ENCODE measurements at regions not wholly inside any gene's neighbourhood (a gene's known extent, or its start where the extent isn't known, plus 50 kb on each side); places are given as distances from the start of the nearest gene placed in this dataset.

DNA sequence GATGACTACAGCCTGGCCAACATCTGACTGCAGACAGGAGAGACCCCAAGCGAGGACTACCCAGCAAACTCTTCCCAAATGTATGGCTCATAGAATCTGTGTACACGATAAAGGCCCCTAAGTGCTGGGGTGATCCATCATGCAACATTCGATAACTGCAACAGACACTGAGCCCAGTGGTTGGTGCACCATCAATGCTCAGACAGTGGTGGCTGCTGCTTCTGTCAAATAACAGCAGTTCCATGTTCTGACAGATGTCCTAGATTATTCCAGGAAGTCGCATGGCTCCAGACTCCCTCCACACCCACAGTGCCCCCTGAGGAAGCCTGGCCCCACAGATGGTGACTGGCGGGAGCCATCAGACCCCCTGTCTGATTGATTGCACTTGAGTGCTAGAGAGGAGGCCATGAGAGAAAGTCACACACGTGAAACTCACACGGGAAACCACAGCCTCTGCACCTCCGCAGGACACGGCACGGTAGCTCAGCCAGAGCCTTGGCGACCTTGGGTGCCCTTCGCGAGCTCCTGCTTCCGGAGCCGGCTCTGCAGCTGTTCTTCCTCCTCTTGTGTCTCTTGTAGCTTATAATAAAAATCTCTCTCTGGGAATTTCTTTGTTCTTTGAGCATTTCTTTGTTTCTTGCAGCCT is 1155.9 kb downstream of the TBC1D22A start:
- Histone ChIP-seq H3K4me3 (ENCODE audit: low read depth, low read length) (no peak overlapping the region), H3K27me3 (ENCODE audit: control insufficient read depth, insufficient read depth, low read length) (no peaks in the 10 kb centered on the region), H3K36me3 (ENCODE audit: control insufficient read depth, insufficient read depth, low read length) (no peaks in the 10 kb centered on the region)
- DNase-seq (ENCODE audit: low read depth) (no peak), FAIRE-seq (no peak)
- TF ChIP-seq CTCF (IDR thresholded peaks at IDR 0.05; ENCODE audit: insufficient read depth, low read length, severe bottlenecking): no peak

DNA sequence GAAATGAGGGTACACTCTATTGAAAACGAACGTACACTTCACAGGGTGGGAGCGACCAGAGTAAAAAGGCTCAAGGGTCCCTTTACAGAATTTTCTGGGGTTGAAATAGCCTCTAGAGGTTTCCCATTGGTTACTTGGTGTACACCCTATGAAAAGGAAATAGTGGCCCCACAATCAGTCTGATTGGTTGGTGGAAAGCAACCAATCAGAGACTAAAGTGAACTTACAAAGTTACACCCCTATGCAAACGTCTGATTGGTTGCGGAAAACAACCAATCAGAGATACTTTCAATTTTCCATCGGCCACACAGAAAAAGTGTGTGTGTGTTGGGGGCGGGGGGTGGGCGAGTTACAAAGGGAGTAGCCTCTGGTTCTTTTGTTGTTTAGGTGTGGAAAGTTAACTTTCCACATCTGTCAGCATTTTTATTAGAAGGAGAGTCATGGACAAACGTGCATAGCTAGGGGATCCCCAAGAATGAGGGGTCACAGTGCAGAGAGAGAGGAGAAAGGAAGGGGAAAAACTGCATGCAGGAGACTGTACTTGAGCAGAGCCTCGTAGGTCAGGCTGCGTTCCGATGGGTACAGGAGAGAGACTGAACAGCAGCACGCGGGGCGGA is 1152.1 kb downstream of the TBC1D22A start:
- FAIRE-seq: no peak
- TF ChIP-seq CTCF (IDR thresholded peaks at IDR 0.05; ENCODE audit: insufficient read depth, low read length, severe bottlenecking): no peak

DNA sequence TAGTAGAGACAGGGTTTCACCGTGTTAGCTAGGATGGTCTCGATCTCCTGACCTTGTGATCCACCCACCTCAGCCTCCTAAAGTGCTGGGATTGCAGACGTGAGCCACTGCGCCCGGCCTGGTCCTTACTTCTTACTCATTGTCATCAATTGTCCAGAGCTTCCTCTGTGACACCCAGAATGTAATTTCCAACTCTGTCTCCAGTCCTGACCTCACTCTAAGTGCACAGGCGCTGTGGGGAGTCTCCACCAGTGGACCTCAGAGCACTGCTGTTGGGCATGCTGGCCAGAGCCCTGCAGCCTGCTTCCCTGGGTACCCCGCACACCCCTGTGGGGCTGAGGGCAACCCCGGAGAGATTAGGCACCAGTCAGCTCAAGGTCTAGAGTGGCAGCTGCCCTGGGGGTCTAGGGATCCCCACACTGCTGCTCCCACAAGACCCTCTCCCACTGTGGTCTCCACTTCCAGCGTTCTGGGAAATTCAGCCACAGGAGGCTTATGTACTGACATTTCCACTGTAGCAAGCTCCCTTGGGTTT is 1140.3 kb downstream of the TBC1D22A start:
- no peak for TF ChIP-seq CTCF (IDR thresholded peaks at IDR 0.05; ENCODE audit: insufficient read depth, low read length, severe bottlenecking)
- FAIRE-seq: no peak
- Histone ChIP-seq H3K36me3 (ENCODE audit: control insufficient read depth, insufficient read depth, low read length) (no peaks in the 10 kb centered on the region), H3K4me3 (ENCODE audit: low read depth, low read length) (no peak overlapping the region), H3K27me3 (ENCODE audit: control insufficient read depth, insufficient read depth, low read length) (no peaks in the 10 kb centered on the region)
- no peak for DNase-seq (ENCODE audit: low read depth)

More for the DNA sequence above, 1152.1 kb downstream of the TBC1D22A start:
- Histone ChIP-seq H3K36me3 (ENCODE audit: control insufficient read depth, insufficient read depth, low read length) (no peaks in the 10 kb centered on the region), H3K4me3 (ENCODE audit: low read depth, low read length) (no peak overlapping the region), H3K27me3 (ENCODE audit: control insufficient read depth, insufficient read depth, low read length) (no peaks in the 10 kb centered on the region)
- DNase-seq (ENCODE audit: low read depth): no peak

GRCh38 chr22:47901911-47902310 is 1139.5 kb downstream of the TBC1D22A start:
- Histone ChIP-seq H3K4me3 (ENCODE audit: low read depth, low read length) (no peak overlapping the region), H3K36me3 (ENCODE audit: control insufficient read depth, insufficient read depth, low read length) (no peaks in the 10 kb centered on the region), H3K27me3 (ENCODE audit: control insufficient read depth, insufficient read depth, low read length) (no peaks in the 10 kb centered on the region)
- no peak for TF ChIP-seq CTCF (IDR thresholded peaks at IDR 0.05; ENCODE audit: insufficient read depth, low read length, severe bottlenecking)
- FAIRE-seq (no peak), DNase-seq (ENCODE audit: low read depth) (no peak)

GRCh38 chr22:47899894-47900293 is 1137.4 kb downstream of the TBC1D22A start:
- no peak for TF ChIP-seq CTCF (IDR thresholded peaks at IDR 0.05; ENCODE audit: insufficient read depth, low read length, severe bottlenecking)
- FAIRE-seq (no peak), DNase-seq (ENCODE audit: low read depth) (no peak)
- H3K4me3 ChIP-seq (ENCODE audit: low read depth, low read length): no peak overlapping the region
- no peaks in the 10 kb centered on the region for H3K27me3 ChIP-seq (ENCODE audit: control insufficient read depth, insufficient read depth, low read length)
- no peaks in the 10 kb centered on the region for H3K36me3 ChIP-seq (ENCODE audit: control insufficient read depth, insufficient read depth, low read length)

Data from bronchial epithelial cell (primary cell).